Liver (tissue), 3 donors: ENCODE measurements at regions not wholly inside any gene's neighbourhood (a gene's known extent, or its start where the extent isn't known, plus 50 kb on each side); places are given as distances from the start of the nearest gene placed in this dataset.

Experiments
- JUND ChIP-seq, 2 donors: IDR thresholded peaks; 2 replicates each; pipeline ENCODE4 v1.6.1; 2016; ENCODE audit warnings: antibody characterized with exemption in 2 of 2
- TAF1 ChIP-seq: conservative IDR thresholded peaks from 2 replicates; pipeline ENCODE4 v1.6.1; 2016; ENCODE audit warnings: antibody characterized with exemption, mild to moderate bottlenecking
- TF ChIP-seq, protein P1 (sequence below): fragments of 150-350 bp; IDR thresholded peaks from 2 replicates; pipeline ENCODE4 v1.5.1; 2017; ENCODE audit warnings: improper control_type of control experiment, low read depth, low read length; ENCODE audit not compliant: missing input control
- donor health status: healthy.
- donor health status: healthy.

DNA sequence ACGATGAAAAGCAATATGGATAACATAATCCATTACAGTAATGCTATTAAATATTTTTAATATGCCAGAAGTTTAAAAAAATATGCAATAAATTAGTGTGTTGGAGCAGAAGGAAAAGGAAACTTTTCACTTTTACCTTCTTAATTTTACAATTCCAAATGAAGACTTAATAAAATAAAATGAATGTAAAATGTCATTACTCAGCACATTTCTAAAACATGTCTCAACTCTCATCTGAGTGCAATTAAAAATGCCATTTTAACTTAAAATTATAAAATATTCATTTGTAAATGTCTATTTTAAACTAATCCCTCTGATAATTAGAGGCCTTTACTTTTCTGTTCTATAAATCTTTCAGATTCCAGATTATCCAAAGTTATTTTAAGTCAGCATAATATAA, 733.4 kb downstream of the DNAH5 start:
- TF ChIP-seq, protein P1, sequence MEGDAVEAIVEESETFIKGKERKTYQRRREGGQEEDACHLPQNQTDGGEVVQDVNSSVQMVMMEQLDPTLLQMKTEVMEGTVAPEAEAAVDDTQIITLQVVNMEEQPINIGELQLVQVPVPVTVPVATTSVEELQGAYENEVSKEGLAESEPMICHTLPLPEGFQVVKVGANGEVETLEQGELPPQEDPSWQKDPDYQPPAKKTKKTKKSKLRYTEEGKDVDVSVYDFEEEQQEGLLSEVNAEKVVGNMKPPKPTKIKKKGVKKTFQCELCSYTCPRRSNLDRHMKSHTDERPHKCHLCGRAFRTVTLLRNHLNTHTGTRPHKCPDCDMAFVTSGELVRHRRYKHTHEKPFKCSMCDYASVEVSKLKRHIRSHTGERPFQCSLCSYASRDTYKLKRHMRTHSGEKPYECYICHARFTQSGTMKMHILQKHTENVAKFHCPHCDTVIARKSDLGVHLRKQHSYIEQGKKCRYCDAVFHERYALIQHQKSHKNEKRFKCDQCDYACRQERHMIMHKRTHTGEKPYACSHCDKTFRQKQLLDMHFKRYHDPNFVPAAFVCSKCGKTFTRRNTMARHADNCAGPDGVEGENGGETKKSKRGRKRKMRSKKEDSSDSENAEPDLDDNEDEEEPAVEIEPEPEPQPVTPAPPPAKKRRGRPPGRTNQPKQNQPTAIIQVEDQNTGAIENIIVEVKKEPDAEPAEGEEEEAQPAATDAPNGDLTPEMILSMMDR, result no peak
- no peak for TF ChIP-seq JUND (IDR thresholded peaks at IDR 0.05)
- no peak for TF ChIP-seq TAF1
